Activated CD4-positive, alpha-beta T cell treated with anti-CD3 and anti-CD28 coated beads for 36 hours (primary cell): ENCODE measurements at regions not wholly inside any gene's neighbourhood (a gene's known extent, or its start where the extent isn't known, plus 50 kb on each side); places are given as distances from the start of the nearest gene placed in this dataset.

Source experiments
- ATAC-seq: fragments of 200-7000 bp; cut with Tn5 transposase; one replicate; pipeline ENCODE4 v1.10.0; 2021; ENCODE audit warnings: mild to moderate bottlenecking, moderate library complexity
- CTCF ChIA-PET: fragments of 350-600 bp; sonication (Branson Sonifier 250); formaldehyde crosslinking; loops from one replicate; lab custom pipeline; 2021; ENCODE audit warnings: antibody characterized with exemption; lab: Charles Lee
- POLR2A ChIA-PET: fragments of 350-600 bp; sonication (Branson Sonifier 250); formaldehyde crosslinking; loops from one replicate; lab custom pipeline; 2021; ENCODE audit warnings: antibody characterized with exemption, inconsistent platforms; lab: Charles Lee
- DNase-seq: peaks from one replicate; pipeline ENCODE4 v3.0.0-alpha.2; 2020
- H3K27ac Mint-ChIP-seq: one replicate; pipeline ENCODE4 v1.8.0; 2021; ENCODE audit warnings: mixed read lengths
- H3K27me3 Mint-ChIP-seq: one replicate; pipeline ENCODE4 v1.8.0; 2021; ENCODE audit warnings: mixed read lengths
- H3K36me3 Mint-ChIP-seq: one replicate; pipeline ENCODE4 v1.8.0; 2021; ENCODE audit warnings: low read depth, mixed read lengths
- H3K4me1 Mint-ChIP-seq: one replicate; pipeline ENCODE4 v1.8.0; 2021; ENCODE audit warnings: mixed read lengths
- H3K4me3 Mint-ChIP-seq: one replicate; pipeline ENCODE4 v1.8.0; 2021; ENCODE audit warnings: mild to moderate bottlenecking, moderate library complexity, mixed read lengths
- H3K9me3 Mint-ChIP-seq: one replicate; pipeline ENCODE4 v1.8.0; 2021; ENCODE audit warnings: low read depth, mixed read lengths
- intact Hi-C, 2 experiments: fragments of 100-400 bp; cut with DNase I in 1 of 2; cut with micrococcal nuclease in 1 of 2; formaldehyde crosslinking; loops; one replicate each; pipeline versions ENCODE4 v1.14.2 to v1.15.1; 2022 to 2024; cut with DNase I, micrococcal nuclease

GRCh38 chr6:146489468-146490151 is 54.0 kb upstream of the RAB32 start:
- Mint-ChIP-seq H3K27me3 (no peaks in the 10 kb centered on the region), H3K4me1 (no peaks in the 10 kb centered on the region), H3K36me3 (no peaks in the 10 kb centered on the region), H3K4me3 (no peak overlapping the region), H3K9me3 (no peaks in the 10 kb centered on the region), H3K27ac (no peak overlapping the region)
- DNase-seq (no peak), ATAC-seq (no peak)
- intact Hi-C loops, result no loop called here
- ChIA-PET POLR2A (interaction anchor here (0.6 kb wide), 1 partner anchor 144 kb away, joined by 3 read pairs; no protein-coding TSS in a partner anchor), CTCF (no interaction called here)
